Esophagus squamous epithelium (tissue), 5 donors: ENCODE measurements at regions not wholly inside any gene's neighbourhood (a gene's known extent, or its start where the extent isn't known, plus 50 kb on each side); places are given as distances from the start of the nearest gene placed in this dataset.

Experiments used
- DNase-seq: peaks from one replicate; lab custom pipeline; 2025; lab: John Stamatoyannopoulos, UW
- H3K27ac ChIP-seq, 4 donors: fragments of 200-600 bp; sonication (generic); one replicate each; pipeline ENCODE4 v1.5.1; 2016 to 2019; ENCODE audit warnings: mild to moderate bottlenecking in 1 of 4
- H3K27me3 ChIP-seq, 4 donors: fragments of 200-600 bp; sonication (generic); 1 replicate in 3 of 4; 2 replicates in 1 of 4; pipeline versions ENCODE4 v1.5.1 to v1.6.0; 2017 to 2021; ENCODE audit warnings: antibody characterized with exemption in 1 of 4
- H3K36me3 ChIP-seq, 3 donors: fragments of 200-600 bp; sonication (generic); one replicate each; pipeline ENCODE4 v1.5.1; 2016 to 2019
- H3K4me1 ChIP-seq, 3 donors: fragments of 200-600 bp; sonication (generic); one replicate each; pipeline ENCODE4 v1.5.1; 2017 to 2019
- H3K4me3 ChIP-seq, 4 donors: fragments of 200-600 bp; sonication (generic); 1 replicate in 3 of 4; 2 replicates in 1 of 4; pipeline ENCODE4 v1.5.1; 2016 to 2019; ENCODE audit warnings: mild to moderate bottlenecking in 2 of 4, moderate library complexity in 1 of 4
- H3K9me3 ChIP-seq, 3 donors: fragments of 200-600 bp; sonication (generic); one replicate each; pipeline ENCODE4 v1.5.1; 2016 to 2019
- POLR2A ChIP-seq, 4 donors: fragments of 450-650 bp; IDR thresholded peaks; one replicate each; pipeline ENCODE4 v1.6.1; 2017; ENCODE audit warnings: antibody characterized with exemption in 4 of 4, mild to moderate bottlenecking in 4 of 4, moderate library complexity in 3 of 4
- WGBS, 2 donors: methylation state at CpG; one replicate each; pipeline ENCODE4 v1.1.5; 2018; 5-methylcytosine and 5-hydroxymethylcytosine counted together
- intact Hi-C: fragments of 100-400 bp; cut with DNase I; formaldehyde crosslinking; loops from one replicate; pipeline ENCODE4 v1.15.0; 2022
- TF ChIP-seq, protein P1 (sequence below), 6 experiments: fragments of 450-650 bp in 4 of 6; fragments of 200-600 bp in 2 of 6; sonication (generic) in 2 of 6; IDR thresholded peaks; one replicate each; pipeline ENCODE4 v1.5.1; 2016 to 2019; ENCODE audit warnings: antibody characterized with exemption in 6 of 6, mild to moderate bottlenecking in 4 of 6, moderate library complexity in 4 of 6
- donor health status: DM: yes; HTN: yes; CAD: no.

DNA sequence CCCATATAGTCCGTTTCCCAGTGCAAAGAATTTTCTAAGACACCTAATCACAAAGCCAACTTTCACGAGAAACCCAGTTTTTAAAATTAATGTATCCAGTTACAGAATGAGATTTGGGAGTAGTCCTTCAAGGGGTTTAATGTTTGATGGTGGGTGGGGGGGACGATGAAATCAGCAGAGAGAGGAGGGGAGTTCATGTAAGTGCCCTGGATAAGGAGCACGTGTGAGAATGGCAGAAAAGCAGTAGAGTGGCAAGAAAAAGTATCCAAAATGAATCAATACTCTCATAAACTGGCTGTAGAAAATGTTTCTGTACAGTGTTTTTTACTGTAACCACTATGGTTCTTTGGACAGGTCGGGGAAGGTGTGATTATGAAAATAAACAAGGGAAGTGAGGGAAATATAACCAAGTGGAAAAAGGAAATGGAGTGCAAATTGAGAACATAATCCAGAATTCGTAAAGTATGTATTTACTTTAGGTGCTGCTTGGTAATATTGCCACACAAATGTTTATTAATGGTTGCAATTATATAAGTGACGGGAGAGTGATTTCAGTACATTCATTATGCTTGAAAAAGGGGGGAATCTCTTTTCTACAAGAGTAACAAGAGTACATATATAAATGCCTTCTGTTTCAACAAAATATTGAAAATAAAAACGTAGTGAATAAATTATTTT, 118.7 kb upstream of the RRP15 start:
- H3K4me3 ChIP-seq: no peak overlapping the region
- peaks cover 4 to 90% (median 18%) of the 10 kb centered on the region in 4 donors for H3K27me3 ChIP-seq
- H3K27ac ChIP-seq: no peak overlapping the region
- no peaks in the 10 kb centered on the region for H3K36me3 ChIP-seq
- no peaks in the 10 kb centered on the region for H3K9me3 ChIP-seq
- WGBS, 2 donors: 37 to 38% methylated on average over 8 of the region's 8 CpGs
- no peak for DNase-seq
- TF ChIP-seq, protein P1, sequence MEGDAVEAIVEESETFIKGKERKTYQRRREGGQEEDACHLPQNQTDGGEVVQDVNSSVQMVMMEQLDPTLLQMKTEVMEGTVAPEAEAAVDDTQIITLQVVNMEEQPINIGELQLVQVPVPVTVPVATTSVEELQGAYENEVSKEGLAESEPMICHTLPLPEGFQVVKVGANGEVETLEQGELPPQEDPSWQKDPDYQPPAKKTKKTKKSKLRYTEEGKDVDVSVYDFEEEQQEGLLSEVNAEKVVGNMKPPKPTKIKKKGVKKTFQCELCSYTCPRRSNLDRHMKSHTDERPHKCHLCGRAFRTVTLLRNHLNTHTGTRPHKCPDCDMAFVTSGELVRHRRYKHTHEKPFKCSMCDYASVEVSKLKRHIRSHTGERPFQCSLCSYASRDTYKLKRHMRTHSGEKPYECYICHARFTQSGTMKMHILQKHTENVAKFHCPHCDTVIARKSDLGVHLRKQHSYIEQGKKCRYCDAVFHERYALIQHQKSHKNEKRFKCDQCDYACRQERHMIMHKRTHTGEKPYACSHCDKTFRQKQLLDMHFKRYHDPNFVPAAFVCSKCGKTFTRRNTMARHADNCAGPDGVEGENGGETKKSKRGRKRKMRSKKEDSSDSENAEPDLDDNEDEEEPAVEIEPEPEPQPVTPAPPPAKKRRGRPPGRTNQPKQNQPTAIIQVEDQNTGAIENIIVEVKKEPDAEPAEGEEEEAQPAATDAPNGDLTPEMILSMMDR (IDR thresholded peaks at IDR 0.05): no peak
- no peak for TF ChIP-seq POLR2A (IDR thresholded peaks at IDR 0.05)
- peaks cover 14 to 23% (median 16%) of the 10 kb centered on the region in 3 donors for H3K4me1 ChIP-seq
- intact Hi-C loops: no loop called here

DNA sequence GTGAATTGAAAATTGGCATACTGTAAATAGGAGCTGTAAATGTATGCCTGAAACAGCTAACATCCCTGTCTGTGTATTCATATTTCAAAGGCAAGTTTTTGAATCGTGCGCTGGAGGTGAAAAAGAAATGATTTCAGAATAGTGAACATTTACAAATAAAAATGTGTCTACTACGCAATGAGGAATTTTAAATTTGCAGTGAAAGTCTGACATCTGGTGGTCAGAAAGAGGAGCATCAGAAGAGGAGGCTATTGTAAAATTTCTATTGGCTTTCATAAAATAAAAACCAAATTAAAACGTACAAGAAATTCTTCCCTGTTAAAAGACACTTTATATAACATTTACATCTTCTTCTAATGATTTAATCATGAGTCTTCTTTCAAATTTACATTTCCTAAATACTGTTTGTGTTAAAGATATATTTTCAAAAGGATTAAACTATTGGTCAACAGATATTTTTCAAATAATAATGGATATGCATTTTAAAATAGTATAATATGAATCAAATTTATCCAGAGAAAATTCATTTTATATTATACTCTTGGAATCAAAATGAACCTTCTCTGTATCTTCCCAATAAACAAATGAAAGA, 113.7 kb upstream of the RRP15 start:
- Histone ChIP-seq H3K4me1 (no peaks in the 10 kb centered on the region), H3K36me3 (no peaks in the 10 kb centered on the region), H3K9me3 (no peaks in the 10 kb centered on the region), H3K27ac (no peak overlapping the region), H3K27me3 (peaks cover 0 to 67% (median under 1%) of the 10 kb centered on the region in 4 donors), H3K4me3 (no peak overlapping the region)
- no peak for DNase-seq
- no peak for TF ChIP-seq POLR2A (IDR thresholded peaks at IDR 0.05)
- TF ChIP-seq, protein P1 (IDR thresholded peaks at IDR 0.05): peak; percentile 50 to 73 (median 57)
- 2 to 8% methylated on average over 4 of the region's 4 CpGs for WGBS, 2 donors
- intact Hi-C loops: no loop called here

DNA sequence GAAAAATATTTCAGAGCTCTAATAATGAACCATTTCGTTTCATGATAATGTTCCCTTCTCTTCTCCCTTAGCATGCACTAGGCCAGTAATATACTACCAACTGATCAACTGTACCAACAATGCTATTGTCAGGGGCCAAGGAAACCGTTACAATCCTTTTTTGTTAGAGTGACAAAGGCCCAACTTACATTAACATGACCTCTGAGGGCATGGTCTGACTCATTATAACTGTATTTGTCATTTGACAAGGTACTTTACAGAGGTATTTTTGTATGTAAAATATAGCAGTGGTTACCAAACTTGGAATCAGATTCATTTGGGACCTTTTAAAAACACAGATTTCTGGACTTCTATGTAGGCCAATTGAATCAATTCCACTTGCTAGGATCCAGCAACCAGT, 102.6 kb upstream of the RRP15 start:
- DNase-seq: no peak
- no peak overlapping the region for H3K27ac ChIP-seq
- 44 to 45% methylated on average over 2 of the region's 2 CpGs for WGBS, 2 donors
- peaks cover 0 to 4% (median 0%) of the 10 kb centered on the region in 4 donors for H3K27me3 ChIP-seq
- no peak for TF ChIP-seq POLR2A (IDR thresholded peaks at IDR 0.05)
- TF ChIP-seq, protein P1 (IDR thresholded peaks at IDR 0.05): no peak
- H3K36me3 ChIP-seq: no peaks in the 10 kb centered on the region
- H3K4me1 ChIP-seq: no peaks in the 10 kb centered on the region
- intact Hi-C loops: no loop called here
- no peak overlapping the region for H3K4me3 ChIP-seq
- no peaks in the 10 kb centered on the region for H3K9me3 ChIP-seq

DNA sequence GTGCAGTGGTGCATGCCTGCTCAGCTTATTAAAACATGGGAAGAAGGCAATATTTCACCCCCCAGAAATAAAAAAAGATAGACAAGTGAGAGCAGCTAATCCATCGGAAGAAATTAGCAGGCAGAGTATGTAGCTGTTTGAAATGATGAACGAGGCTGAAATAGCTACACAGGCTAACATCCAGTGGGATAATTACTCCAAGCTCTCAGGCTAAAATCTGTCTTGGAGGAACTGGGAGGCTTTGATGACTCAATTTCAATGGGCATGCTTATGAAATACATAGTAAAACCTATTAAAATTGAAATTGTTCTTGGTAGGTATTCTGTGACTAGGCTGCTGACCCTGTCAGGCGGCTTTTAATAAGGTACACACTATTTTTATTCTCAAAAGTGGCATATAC, 84.1 kb upstream of the RRP15 start:
- intact Hi-C loops: no loop called here
- no peak for DNase-seq
- Histone ChIP-seq H3K4me1 (no peaks in the 10 kb centered on the region), H3K36me3 (no peaks in the 10 kb centered on the region), H3K4me3 (no peak overlapping the region), H3K27ac (no peak overlapping the region), H3K9me3 (no peaks in the 10 kb centered on the region), H3K27me3 (no peaks in the 10 kb centered on the region)
- WGBS, 2 donors: 34 to 57% methylated on average over 3 of the region's 3 CpGs
- no peak for TF ChIP-seq POLR2A (IDR thresholded peaks at IDR 0.05)
- TF ChIP-seq, protein P1 (IDR thresholded peaks at IDR 0.05): no peak

DNA sequence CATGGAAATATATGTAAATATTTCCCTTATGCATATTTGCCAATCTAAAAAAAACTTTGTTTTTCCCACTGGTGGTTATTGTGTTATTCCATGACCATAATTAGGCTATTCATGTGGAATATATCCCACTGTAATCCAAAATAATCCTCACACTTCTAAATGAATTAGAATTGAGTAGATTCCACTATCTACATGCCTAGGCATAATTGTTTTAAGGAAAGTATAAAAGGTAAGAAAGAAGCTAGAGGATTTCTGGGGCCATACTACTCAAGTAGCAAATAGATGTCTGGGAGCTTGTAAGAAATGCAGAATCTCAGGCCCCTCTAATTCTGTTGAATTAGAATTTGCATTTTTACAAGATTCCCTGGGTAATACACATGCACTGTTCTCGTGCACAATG, 83.5 kb upstream of the RRP15 start:
- H3K4me1 ChIP-seq: no peaks in the 10 kb centered on the region
- no peaks in the 10 kb centered on the region for H3K27me3 ChIP-seq
- 57 to 61% methylated on average over 1 of the region's 1 CpG for WGBS, 2 donors
- H3K36me3 ChIP-seq: no peaks in the 10 kb centered on the region
- intact Hi-C loops: no loop called here
- no peak overlapping the region for H3K27ac ChIP-seq
- TF ChIP-seq, protein P1 (IDR thresholded peaks at IDR 0.05): no peak
- TF ChIP-seq POLR2A (IDR thresholded peaks at IDR 0.05): no peak
- no peak for DNase-seq
- no peaks in the 10 kb centered on the region for H3K9me3 ChIP-seq
- no peak overlapping the region for H3K4me3 ChIP-seq
